A673 (cell line): ENCODE measurements at regions not wholly inside any gene's neighbourhood (a gene's known extent, or its start where the extent isn't known, plus 50 kb on each side); places are given as distances from the start of the nearest gene placed in this dataset.

Experiments
- BruUV-seq: library from RNA; stranded (reverse); fragments of 400-500 nt; replicated peaks from 2 replicates; lab custom pipeline; 2021; lab: Mats Ljungman, UMichigan
- CTCF ChIA-PET: fragments of 300-600 bp; sonication (Branson Sonifier 250); formaldehyde crosslinking; loops from one replicate; lab custom pipeline; 2022; ENCODE audit warnings: antibody characterized with exemption; lab: Charles Lee
- POLR2A ChIA-PET: fragments of 300-600 bp; sonication (Branson Sonifier 250); formaldehyde crosslinking; loops from one replicate; lab custom pipeline; 2022; ENCODE audit warnings: antibody characterized with exemption; ENCODE audit not compliant: low non-redundant PET; lab: Charles Lee
- DNase-seq: peaks from one replicate; pipeline ENCODE4 v3.0.0-alpha.2; 2015; ENCODE audit warnings: low spot score
- H3K27ac ChIP-seq: fragments of 200-600 bp; sonication (generic); 2 replicates; pipeline ENCODE4 v1.5.1; 2016; ENCODE audit warnings: mixed run types, low read depth, mild to moderate bottlenecking, mixed read lengths, antibody characterized with exemption, low read length; ENCODE audit not compliant: poor library complexity, severe bottlenecking
- H3K27me3 ChIP-seq: fragments of 200-600 bp; sonication (generic); replicated peaks from 2 replicates; pipeline ENCODE4 v1.6.1; 2017; ENCODE audit warnings: mixed run types, low read depth, mild to moderate bottlenecking, mixed read lengths, antibody characterized with exemption, low read length; ENCODE audit not compliant: insufficient read depth, poor library complexity
- H3K36me3 ChIP-seq: fragments of 200-600 bp; sonication (generic); 2 replicates; pipeline ENCODE4 v1.6.1; 2016; ENCODE audit warnings: mixed run types, mild to moderate bottlenecking, mixed read lengths, antibody characterized with exemption, low read length; ENCODE audit not compliant: insufficient read depth, poor library complexity, severe bottlenecking
- H3K4me1 ChIP-seq: fragments of 200-600 bp; sonication (generic); 2 replicates; pipeline ENCODE4 v1.6.1; 2017; ENCODE audit warnings: mixed run types, mild to moderate bottlenecking, mixed read lengths, antibody characterized with exemption, low read length; ENCODE audit not compliant: insufficient read depth, poor library complexity, severe bottlenecking
- H3K4me3 ChIP-seq: fragments of 200-600 bp; sonication (generic); 2 replicates; pipeline ENCODE4 v1.5.1; 2016; ENCODE audit warnings: low read depth, mixed run types, mild to moderate bottlenecking, mixed read lengths, low read length; ENCODE audit not compliant: poor library complexity, severe bottlenecking
- H3K9me3 ChIP-seq: fragments of 200-600 bp; sonication (generic); 2 replicates; pipeline ENCODE4 v1.6.1; 2016; ENCODE audit warnings: mixed run types, low read depth, mild to moderate bottlenecking, mixed read lengths, antibody characterized with exemption, low read length; ENCODE audit not compliant: poor library complexity, severe bottlenecking
- CTCF ChIP-seq: fragments of 300-800, 200-600 bp; sonication (generic); conservative IDR thresholded peaks from 2 replicates; pipeline ENCODE4 v1.5.1; 2017; ENCODE audit warnings: low read depth, mild to moderate bottlenecking, antibody characterized with exemption, low read length, moderate library complexity, mixed read lengths
- EZH2 ChIP-seq: fragments of 200-600 bp; sonication (generic); IDR thresholded peaks from 2 replicates; pipeline ENCODE4 v1.6.1; 2017; ENCODE audit warnings: borderline replicate concordance, low read depth, mild to moderate bottlenecking, mixed read lengths, antibody characterized with exemption, low read length; ENCODE audit not compliant: poor library complexity, severe bottlenecking
- intact Hi-C: fragments of 100-400 bp; cut with micrococcal nuclease; formaldehyde crosslinking; loops from one replicate; pipeline ENCODE4 v1.10.0; 2022; ENCODE audit not compliant: unreplicated experiment

- no peaks in the 10 kb centered on the region for H3K4me1 ChIP-seq
- no peaks in the 10 kb centered on the region for H3K9me3 ChIP-seq
- no peaks in the 10 kb centered on the region for H3K36me3 ChIP-seq
- no TSS peak for BruUV-seq
- H3K27ac ChIP-seq, result no peak overlapping the region
- ChIA-PET POLR2A (no interaction called here), CTCF (no interaction called here)
- no peaks in the 10 kb centered on the region for H3K27me3 ChIP-seq
- no peak overlapping the region for H3K4me3 ChIP-seq
- no peak for DNase-seq
- no peak for TF ChIP-seq CTCF
- no peak for TF ChIP-seq EZH2
- intact Hi-C loops, result no loop called here
These were observed 263.0 kb downstream of the PHF14 start for GRCh38 chr7:11236680-11237079.

- BruUV-seq, result no TSS peak
- H3K27ac ChIP-seq, result no peak overlapping the region
- no peak overlapping the region for H3K4me3 ChIP-seq
- intact Hi-C loops, result no loop called here
- ChIA-PET CTCF (no interaction called here), POLR2A (interaction anchor here (0.6 kb wide), 1 partner anchor 27 kb away, joined by 4 read pairs; no protein-coding TSS in a partner anchor)
- no peaks in the 10 kb centered on the region for H3K36me3 ChIP-seq
- TF ChIP-seq EZH2, result no peak
- no peak for TF ChIP-seq CTCF
- DNase-seq, result no peak
- H3K27me3 ChIP-seq, result no peaks in the 10 kb centered on the region
- no peaks in the 10 kb centered on the region for H3K9me3 ChIP-seq
- no peaks in the 10 kb centered on the region for H3K4me1 ChIP-seq
These were observed 264.1 kb downstream of the PHF14 start for GRCh38 chr7:11237742-11238141.

- Histone ChIP-seq H3K27ac (no peak overlapping the region), H3K4me3 (no peak overlapping the region), H3K36me3 (no peaks in the 10 kb centered on the region), H3K27me3 (no peaks in the 10 kb centered on the region), H3K9me3 (no peaks in the 10 kb centered on the region), H3K4me1 (no peaks in the 10 kb centered on the region)
- TF ChIP-seq EZH2 (no peak), CTCF (no peak)
- CTCF ChIA-PET, result no interaction called here
- intact Hi-C loops, result no loop called here
- POLR2A ChIA-PET, result no interaction called here
- no TSS peak for BruUV-seq
- no peak for DNase-seq
These were observed 265.6 kb downstream of the PHF14 start for GRCh38 chr7:11239316-11239715.
